Dedifferentiated amniotic fluid mesenchymal stem cell (primary cell): ENCODE measurements at regions not wholly inside any gene's neighbourhood (a gene's known extent, or its start where the extent isn't known, plus 50 kb on each side); places are given as distances from the start of the nearest gene placed in this dataset.
"Not testable (repeated sequence)": the region's sequence is repeated elsewhere in the genome, so short reads cannot be mapped to it uniquely, and the experiment has no call there.

Experiments used
- DNase-seq: peaks from one replicate; pipeline ENCODE4 v3.0.0-alpha.2; 2016; ENCODE audit errors: extremely low spot score

GRCh38 chr13:57909833-57910232, 278.3 kb downstream of the PCDH17 start:
- not testable (repeated sequence) for DNase-seq

GRCh38 chr13:57918086-57918485, 286.5 kb downstream of the PCDH17 start:
- no peak for DNase-seq

GRCh38 chr13:57918913-57919312, 287.4 kb downstream of the PCDH17 start:
- DNase-seq: no peak

GRCh38 chr13:57925250-57925649, 293.7 kb downstream of the PCDH17 start:
- DNase-seq: no peak

- no peak for DNase-seq
Measured at GRCh38 chr13:57925751-57926150, 294.2 kb downstream of the PCDH17 start.

GRCh38 chr13:57932061-57932460, 300.5 kb downstream of the PCDH17 start:
- no peak for DNase-seq

GRCh38 chr13:57933606-57934005, 302.1 kb downstream of the PCDH17 start:
- DNase-seq: no peak

- no peak for DNase-seq
Measured at GRCh38 chr13:57935965-57936364, 304.4 kb downstream of the PCDH17 start.

- no peak for DNase-seq
Measured at GRCh38 chr13:57946361-57946760, 314.8 kb downstream of the PCDH17 start.

GRCh38 chr13:57948884-57949283, 317.3 kb downstream of the PCDH17 start:
- no peak for DNase-seq

GRCh38 chr13:57969951-57970350, 338.4 kb downstream of the PCDH17 start:
- no peak for DNase-seq

- DNase-seq: no peak
Measured at GRCh38 chr13:57970404-57970803, 338.9 kb downstream of the PCDH17 start.

GRCh38 chr13:57982782-57983181, 351.2 kb downstream of the PCDH17 start:
- no peak for DNase-seq

GRCh38 chr13:57988276-57988675, 356.7 kb downstream of the PCDH17 start:
- DNase-seq: no peak

GRCh38 chr13:57991041-57991440, 359.5 kb downstream of the PCDH17 start:
- DNase-seq: no peak

- DNase-seq: no peak
Measured at GRCh38 chr13:57992416-57992815, 360.9 kb downstream of the PCDH17 start.

GRCh38 chr13:57996717-57997116, 365.2 kb downstream of the PCDH17 start:
- DNase-seq: no peak

GRCh38 chr13:58004751-58005150, 373.2 kb downstream of the PCDH17 start:
- no peak for DNase-seq

- no peak for DNase-seq
Measured at GRCh38 chr13:58018020-58018419, 386.5 kb downstream of the PCDH17 start.

GRCh38 chr13:58018865-58019264, 387.3 kb downstream of the PCDH17 start:
- DNase-seq: no peak

- no peak for DNase-seq
Measured at GRCh38 chr13:58024103-58024502, 392.6 kb downstream of the PCDH17 start.

- DNase-seq: no peak
Measured at GRCh38 chr13:58025821-58026220, 394.3 kb downstream of the PCDH17 start.

- no peak for DNase-seq
Measured at GRCh38 chr13:58032676-58033460, 401.3 kb downstream of the PCDH17 start.

GRCh38 chr13:58043971-58044370, 412.4 kb downstream of the PCDH17 start:
- DNase-seq: no peak
